WTC11 (cell line): ENCODE measurements at regions not wholly inside any gene's neighbourhood (a gene's known extent, or its start where the extent isn't known, plus 50 kb on each side); places are given as distances from the start of the nearest gene placed in this dataset.

Experiments used
- ATAC-seq: fragments of 200-7000 bp; cut with Tn5 transposase; 2 replicates; pipeline ENCODE4 v1.10.0; 2021; ENCODE audit warnings: mild to moderate bottlenecking, moderate library complexity
- CTCF ChIA-PET: fragments of 300-600 bp; sonication (Branson Sonifier 250); formaldehyde crosslinking; loops from one replicate; lab custom pipeline; 2021; ENCODE audit warnings: antibody characterized with exemption; lab: Charles Lee
- POLR2A ChIA-PET: fragments of 350-600 bp; sonication (Branson Sonifier 250); formaldehyde crosslinking; loops from one replicate; lab custom pipeline; 2021; ENCODE audit warnings: antibody characterized with exemption; lab: Charles Lee
- DNase-seq: peaks from one replicate; pipeline ENCODE4 v3.0.0; 2021; ENCODE audit warnings: low spot score
- H3K27ac Mint-ChIP-seq: 2 replicates; pipeline ENCODE4 v1.8.0; 2021; ENCODE audit warnings: mixed read lengths
- H3K27me3 Mint-ChIP-seq: 2 replicates; pipeline ENCODE4 v1.8.0; 2021; ENCODE audit warnings: low read depth, mild to moderate bottlenecking, moderate library complexity, mixed read lengths
- H3K36me3 Mint-ChIP-seq: 2 replicates; pipeline ENCODE4 v1.8.0; 2021; ENCODE audit warnings: mixed read lengths
- H3K4me1 Mint-ChIP-seq: 2 replicates; pipeline ENCODE4 v1.8.0; 2022; ENCODE audit warnings: mixed read lengths
- H3K4me3 Mint-ChIP-seq: 2 replicates; pipeline ENCODE4 v1.8.0; 2021; ENCODE audit warnings: mild to moderate bottlenecking, moderate library complexity, mixed read lengths
- H3K9me3 Mint-ChIP-seq: 2 replicates; pipeline ENCODE4 v1.8.0; 2021; ENCODE audit warnings: mixed read lengths
- ETV6 ChIP-seq: sonication (generic); formaldehyde crosslinking; IDR thresholded peaks from 2 replicates; pipeline ENCODE4 v1.8.1; 2022; ENCODE audit warnings: mild to moderate bottlenecking, missing genetic modification reagents
- KAT7 ChIP-seq: sonication (generic); formaldehyde crosslinking; IDR thresholded peaks from 2 replicates; pipeline ENCODE4 v1.8.1; 2023; ENCODE audit warnings: missing genetic modification reagents, mild to moderate bottlenecking, borderline replicate concordance
- MYBL2 ChIP-seq: sonication (generic); formaldehyde crosslinking; IDR thresholded peaks from 2 replicates; pipeline ENCODE4 v1.8.1; 2023; ENCODE audit warnings: mild to moderate bottlenecking, moderate library complexity, missing genetic modification reagents
- NFATC4 ChIP-seq: fragments of 250-450 bp; sonication (Bioruptor Pico); IDR thresholded peaks from 2 replicates; pipeline ENCODE4 v1.9.0; 2021; ENCODE audit warnings: mild to moderate bottlenecking
- NFE2L1 ChIP-seq: sonication (generic); formaldehyde crosslinking; IDR thresholded peaks from 2 replicates; pipeline ENCODE4 v1.8.1; 2023; ENCODE audit warnings: missing genetic modification reagents
- RELA ChIP-seq: sonication (generic); formaldehyde crosslinking; IDR thresholded peaks from 2 replicates; pipeline ENCODE4 v1.8.1; 2022; ENCODE audit warnings: missing genetic modification reagents, mild to moderate bottlenecking, borderline replicate concordance
- TP53 ChIP-seq: sonication (generic); formaldehyde crosslinking; IDR thresholded peaks from 2 replicates; pipeline ENCODE4 v1.8.1; 2023; ENCODE audit warnings: mild to moderate bottlenecking, missing genetic modification reagents
- ZNF219 ChIP-seq: sonication (generic); formaldehyde crosslinking; IDR thresholded peaks from 2 replicates; pipeline ENCODE4 v1.8.0; 2023; ENCODE audit warnings: missing genetic modification reagents, mild to moderate bottlenecking, borderline replicate concordance
- ZNF416 ChIP-seq: fragments of 250-450 bp; sonication (Bioruptor Pico); IDR thresholded peaks from 2 replicates; pipeline ENCODE4 v1.9.0; 2021; ENCODE audit warnings: mild to moderate bottlenecking, inconsistent platforms
- TF ChIP-seq, protein P1 (sequence below): sonication (generic); formaldehyde crosslinking; IDR thresholded peaks from 2 replicates; pipeline ENCODE4 v1.8.0; 2022; ENCODE audit warnings: mild to moderate bottlenecking, missing genetic modification reagents
- TF ChIP-seq, protein P2 (sequence below): sonication (generic); formaldehyde crosslinking; IDR thresholded peaks from 2 replicates; pipeline ENCODE4 v1.8.1; 2023; ENCODE audit warnings: mild to moderate bottlenecking, missing genetic modification reagents
- TF ChIP-seq, protein P3 (sequence below): fragments of 250-450 bp; sonication (Bioruptor Pico); IDR thresholded peaks from 2 replicates; pipeline ENCODE4 v1.9.0; 2021; ENCODE audit warnings: moderate library complexity, mild to moderate bottlenecking, inconsistent platforms, borderline replicate concordance
- TF ChIP-seq, protein P4 (sequence below): sonication (generic); formaldehyde crosslinking; conservative IDR thresholded peaks from 2 replicates; pipeline ENCODE4 v1.8.1; 2022; ENCODE audit warnings: mild to moderate bottlenecking, missing genetic modification reagents
- TF ChIP-seq, protein P5 (sequence below): fragments of 250-450 bp; sonication (Bioruptor Pico); conservative IDR thresholded peaks from 2 replicates; pipeline ENCODE4 v1.9.0; 2021; ENCODE audit warnings: mild to moderate bottlenecking
- TF ChIP-seq, protein P6 (sequence below): sonication (generic); formaldehyde crosslinking; IDR thresholded peaks from 2 replicates; pipeline ENCODE4 v1.8.0; 2023; ENCODE audit warnings: missing genetic modification reagents
- TF ChIP-seq, protein P7 (sequence below): sonication (generic); formaldehyde crosslinking; IDR thresholded peaks from 2 replicates; pipeline ENCODE4 v1.8.1; 2023; ENCODE audit warnings: mild to moderate bottlenecking, missing genetic modification reagents, moderate library complexity
- TF ChIP-seq, protein P8 (sequence below): sonication (generic); formaldehyde crosslinking; IDR thresholded peaks from 2 replicates; pipeline ENCODE4 v1.8.0; 2022; ENCODE audit warnings: mild to moderate bottlenecking, missing genetic modification reagents
- TF ChIP-seq, protein P9 (sequence below): sonication (generic); formaldehyde crosslinking; IDR thresholded peaks from 2 replicates; pipeline ENCODE4 v1.8.0; 2022; ENCODE audit warnings: mild to moderate bottlenecking, missing genetic modification reagents
- TF ChIP-seq, protein P10 (sequence below): sonication (generic); formaldehyde crosslinking; IDR thresholded peaks from 2 replicates; pipeline ENCODE4 v1.8.0; 2022; ENCODE audit warnings: mild to moderate bottlenecking, missing genetic modification reagents

DNA sequence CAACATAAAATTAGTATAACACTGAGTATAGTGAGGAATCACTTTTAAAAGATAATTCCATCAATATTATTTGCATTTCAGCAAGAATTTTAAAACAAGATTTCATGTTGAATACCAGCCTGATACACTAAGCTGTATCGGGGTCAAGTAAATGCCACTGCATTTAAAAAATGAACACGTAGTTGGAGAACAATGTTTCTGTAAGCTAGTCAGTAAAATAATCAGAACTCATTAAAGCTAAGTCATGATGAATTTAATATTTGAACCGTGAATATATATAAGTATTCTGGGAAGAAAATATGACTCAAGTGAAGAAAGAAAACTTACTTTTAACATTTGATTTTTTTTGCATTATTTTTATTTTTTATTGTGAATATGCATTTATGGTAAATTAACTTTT lies 611.0 kb upstream of the PABPC4L start:
- TF ChIP-seq ZNF416 (CRISPR knock-in tag): no peak
- ATAC-seq (no peak), DNase-seq (no peak)
- Mint-ChIP-seq H3K27ac (no peak overlapping the region), H3K4me1 (no peaks in the 10 kb centered on the region), H3K36me3 (peaks cover 18% of the 10 kb centered on the region), H3K4me3 (no peak overlapping the region), H3K27me3 (no peaks in the 10 kb centered on the region), H3K9me3 (peaks cover 23% of the 10 kb centered on the region)
- POLR2A ChIA-PET: no interaction called here
- CTCF ChIA-PET: no interaction called here

DNA sequence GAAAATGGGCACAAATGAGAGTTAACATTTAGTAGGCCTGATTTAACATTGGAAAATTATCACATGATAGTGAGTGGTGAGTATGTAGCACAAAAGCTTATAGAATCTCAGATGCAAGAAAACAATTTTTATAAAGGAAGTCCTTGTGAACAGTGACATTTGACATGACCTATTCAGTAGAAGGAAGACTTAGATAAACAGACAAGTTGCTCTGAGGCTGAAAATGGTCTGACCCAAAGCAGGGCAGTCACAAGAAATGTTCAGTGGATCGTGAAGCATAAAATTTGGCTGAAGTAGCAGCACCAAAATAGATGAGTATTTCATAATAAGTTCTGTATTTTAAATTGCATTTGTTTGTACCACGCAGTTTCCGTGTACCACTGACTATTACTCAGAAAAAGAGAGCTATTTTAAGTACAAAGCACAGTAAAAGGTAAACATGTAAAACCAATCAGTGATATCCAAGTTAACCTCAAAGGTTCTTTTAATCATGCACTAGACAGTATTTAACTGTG lies 605.7 kb upstream of the PABPC4L start:
- Mint-ChIP-seq H3K36me3 (no peaks in the 10 kb centered on the region), H3K27ac (no peak overlapping the region), H3K4me1 (no peaks in the 10 kb centered on the region), H3K4me3 (no peak overlapping the region), H3K9me3 (no peaks in the 10 kb centered on the region), H3K27me3 (no peaks in the 10 kb centered on the region)
- DNase-seq: no peak
- TF ChIP-seq, protein P1, sequence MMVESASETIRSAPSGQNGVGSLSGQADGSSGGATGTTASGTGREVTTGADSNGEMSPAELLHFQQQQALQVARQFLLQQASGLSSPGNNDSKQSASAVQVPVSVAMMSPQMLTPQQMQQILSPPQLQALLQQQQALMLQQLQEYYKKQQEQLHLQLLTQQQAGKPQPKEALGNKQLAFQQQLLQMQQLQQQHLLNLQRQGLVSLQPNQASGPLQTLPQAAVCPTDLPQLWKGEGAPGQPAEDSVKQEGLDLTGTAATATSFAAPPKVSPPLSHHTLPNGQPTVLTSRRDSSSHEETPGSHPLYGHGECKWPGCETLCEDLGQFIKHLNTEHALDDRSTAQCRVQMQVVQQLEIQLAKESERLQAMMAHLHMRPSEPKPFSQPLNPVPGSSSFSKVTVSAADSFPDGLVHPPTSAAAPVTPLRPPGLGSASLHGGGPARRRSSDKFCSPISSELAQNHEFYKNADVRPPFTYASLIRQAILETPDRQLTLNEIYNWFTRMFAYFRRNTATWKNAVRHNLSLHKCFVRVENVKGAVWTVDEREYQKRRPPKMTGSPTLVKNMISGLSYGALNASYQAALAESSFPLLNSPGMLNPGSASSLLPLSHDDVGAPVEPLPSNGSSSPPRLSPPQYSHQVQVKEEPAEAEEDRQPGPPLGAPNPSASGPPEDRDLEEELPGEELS (CRISPR knock-in tag): no peak
- TF ChIP-seq, protein P2, sequence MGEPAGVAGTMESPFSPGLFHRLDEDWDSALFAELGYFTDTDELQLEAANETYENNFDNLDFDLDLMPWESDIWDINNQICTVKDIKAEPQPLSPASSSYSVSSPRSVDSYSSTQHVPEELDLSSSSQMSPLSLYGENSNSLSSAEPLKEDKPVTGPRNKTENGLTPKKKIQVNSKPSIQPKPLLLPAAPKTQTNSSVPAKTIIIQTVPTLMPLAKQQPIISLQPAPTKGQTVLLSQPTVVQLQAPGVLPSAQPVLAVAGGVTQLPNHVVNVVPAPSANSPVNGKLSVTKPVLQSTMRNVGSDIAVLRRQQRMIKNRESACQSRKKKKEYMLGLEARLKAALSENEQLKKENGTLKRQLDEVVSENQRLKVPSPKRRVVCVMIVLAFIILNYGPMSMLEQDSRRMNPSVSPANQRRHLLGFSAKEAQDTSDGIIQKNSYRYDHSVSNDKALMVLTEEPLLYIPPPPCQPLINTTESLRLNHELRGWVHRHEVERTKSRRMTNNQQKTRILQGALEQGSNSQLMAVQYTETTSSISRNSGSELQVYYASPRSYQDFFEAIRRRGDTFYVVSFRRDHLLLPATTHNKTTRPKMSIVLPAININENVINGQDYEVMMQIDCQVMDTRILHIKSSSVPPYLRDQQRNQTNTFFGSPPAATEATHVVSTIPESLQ (CRISPR knock-in tag): no peak
- TF ChIP-seq KAT7 (CRISPR knock-in tag): no peak
- TF ChIP-seq NFATC4 (CRISPR knock-in tag): no peak
- TF ChIP-seq, protein P3, sequence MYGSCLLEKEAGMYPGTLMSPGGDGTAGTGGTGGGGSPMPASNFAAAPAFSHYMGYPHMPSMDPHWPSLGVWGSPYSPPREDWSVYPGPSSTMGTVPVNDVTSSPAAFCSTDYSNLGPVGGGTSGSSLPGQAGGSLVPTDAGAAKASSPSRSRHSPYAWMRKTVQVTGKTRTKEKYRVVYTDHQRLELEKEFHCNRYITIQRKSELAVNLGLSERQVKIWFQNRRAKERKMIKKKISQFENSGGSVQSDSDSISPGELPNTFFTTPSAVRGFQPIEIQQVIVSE: no peak
- TF ChIP-seq MYBL2 (CRISPR knock-in tag): no peak
- TF ChIP-seq, protein P4, sequence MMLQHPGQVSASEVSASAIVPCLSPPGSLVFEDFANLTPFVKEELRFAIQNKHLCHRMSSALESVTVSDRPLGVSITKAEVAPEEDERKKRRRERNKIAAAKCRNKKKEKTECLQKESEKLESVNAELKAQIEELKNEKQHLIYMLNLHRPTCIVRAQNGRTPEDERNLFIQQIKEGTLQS (CRISPR knock-in tag): no peak
- TF ChIP-seq TP53 (CRISPR knock-in tag): no peak
- no peak for TF ChIP-seq ETV6
- TF ChIP-seq, protein P5, sequence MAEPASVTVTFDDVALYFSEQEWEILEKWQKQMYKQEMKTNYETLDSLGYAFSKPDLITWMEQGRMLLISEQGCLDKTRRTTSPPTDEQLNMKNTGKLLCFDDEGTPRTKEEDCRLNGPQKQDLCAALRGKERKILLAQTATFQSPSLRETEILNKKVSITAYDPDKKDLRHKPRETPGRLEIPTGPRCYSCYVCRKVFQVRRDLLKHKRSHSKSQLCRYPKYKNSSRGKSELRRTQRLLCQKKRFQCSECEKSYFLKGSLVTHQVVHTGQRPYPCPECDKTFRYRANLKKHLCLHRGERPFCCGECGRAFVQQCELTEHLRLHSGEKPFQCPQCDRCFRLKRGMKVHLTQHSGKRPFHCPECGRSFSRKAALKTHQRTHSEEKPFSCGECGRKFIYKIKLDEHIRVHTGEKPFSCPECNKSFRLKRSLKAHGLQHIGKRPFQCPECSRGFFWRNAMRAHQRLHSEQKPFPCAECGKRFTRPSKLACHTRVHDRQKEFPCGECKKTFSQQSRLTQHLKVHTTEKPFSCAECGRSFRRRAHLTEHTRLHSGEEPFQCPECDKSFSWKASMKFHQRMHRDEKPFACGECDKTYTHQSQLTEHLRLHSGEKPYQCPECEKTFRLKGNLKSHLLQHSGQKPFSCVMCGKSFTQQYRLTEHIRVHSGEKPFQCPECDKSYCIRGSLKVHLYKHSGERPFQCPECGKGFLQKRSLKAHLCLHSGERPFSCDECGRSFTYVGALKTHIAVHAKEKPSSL (CRISPR knock-in tag): no peak
- TF ChIP-seq ZNF219 (CRISPR knock-in tag): no peak
- TF ChIP-seq, protein P6, sequence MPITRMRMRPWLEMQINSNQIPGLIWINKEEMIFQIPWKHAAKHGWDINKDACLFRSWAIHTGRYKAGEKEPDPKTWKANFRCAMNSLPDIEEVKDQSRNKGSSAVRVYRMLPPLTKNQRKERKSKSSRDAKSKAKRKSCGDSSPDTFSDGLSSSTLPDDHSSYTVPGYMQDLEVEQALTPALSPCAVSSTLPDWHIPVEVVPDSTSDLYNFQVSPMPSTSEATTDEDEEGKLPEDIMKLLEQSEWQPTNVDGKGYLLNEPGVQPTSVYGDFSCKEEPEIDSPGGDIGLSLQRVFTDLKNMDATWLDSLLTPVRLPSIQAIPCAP (CRISPR knock-in tag): no peak
- TF ChIP-seq, protein P7, sequence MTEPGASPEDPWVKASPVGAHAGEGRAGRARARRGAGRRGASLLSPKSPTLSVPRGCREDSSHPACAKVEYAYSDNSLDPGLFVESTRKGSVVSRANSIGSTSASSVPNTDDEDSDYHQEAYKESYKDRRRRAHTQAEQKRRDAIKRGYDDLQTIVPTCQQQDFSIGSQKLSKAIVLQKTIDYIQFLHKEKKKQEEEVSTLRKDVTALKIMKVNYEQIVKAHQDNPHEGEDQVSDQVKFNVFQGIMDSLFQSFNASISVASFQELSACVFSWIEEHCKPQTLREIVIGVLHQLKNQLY (CRISPR knock-in tag): no peak
- TF ChIP-seq, protein P8, sequence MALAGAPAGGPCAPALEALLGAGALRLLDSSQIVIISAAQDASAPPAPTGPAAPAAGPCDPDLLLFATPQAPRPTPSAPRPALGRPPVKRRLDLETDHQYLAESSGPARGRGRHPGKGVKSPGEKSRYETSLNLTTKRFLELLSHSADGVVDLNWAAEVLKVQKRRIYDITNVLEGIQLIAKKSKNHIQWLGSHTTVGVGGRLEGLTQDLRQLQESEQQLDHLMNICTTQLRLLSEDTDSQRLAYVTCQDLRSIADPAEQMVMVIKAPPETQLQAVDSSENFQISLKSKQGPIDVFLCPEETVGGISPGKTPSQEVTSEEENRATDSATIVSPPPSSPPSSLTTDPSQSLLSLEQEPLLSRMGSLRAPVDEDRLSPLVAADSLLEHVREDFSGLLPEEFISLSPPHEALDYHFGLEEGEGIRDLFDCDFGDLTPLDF: no peak
- TF ChIP-seq RELA (CRISPR knock-in tag): no peak
- TF ChIP-seq, protein P9, sequence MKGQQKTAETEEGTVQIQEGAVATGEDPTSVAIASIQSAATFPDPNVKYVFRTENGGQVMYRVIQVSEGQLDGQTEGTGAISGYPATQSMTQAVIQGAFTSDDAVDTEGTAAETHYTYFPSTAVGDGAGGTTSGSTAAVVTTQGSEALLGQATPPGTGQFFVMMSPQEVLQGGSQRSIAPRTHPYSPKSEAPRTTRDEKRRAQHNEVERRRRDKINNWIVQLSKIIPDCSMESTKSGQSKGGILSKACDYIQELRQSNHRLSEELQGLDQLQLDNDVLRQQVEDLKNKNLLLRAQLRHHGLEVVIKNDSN (CRISPR knock-in tag): no peak
- TF ChIP-seq, protein P10, sequence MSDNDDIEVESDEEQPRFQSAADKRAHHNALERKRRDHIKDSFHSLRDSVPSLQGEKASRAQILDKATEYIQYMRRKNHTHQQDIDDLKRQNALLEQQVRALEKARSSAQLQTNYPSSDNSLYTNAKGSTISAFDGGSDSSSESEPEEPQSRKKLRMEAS (CRISPR knock-in tag): no peak
- TF ChIP-seq NFE2L1: no peak
- ATAC-seq: no peak
- ChIA-PET CTCF (no interaction called here), POLR2A (no interaction called here)
